H1 (cell line): ENCODE measurements at regions not wholly inside any gene's neighbourhood (a gene's known extent, or its start where the extent isn't known, plus 50 kb on each side); places are given as distances from the start of the nearest gene placed in this dataset.

Source experiments
- CTCF ChIA-PET: fragments of 300-600 bp; sonication (Branson Sonifier 250); formaldehyde crosslinking; loops from one replicate; lab custom pipeline; 2021; ENCODE audit not compliant: partially characterized antibody; lab: Charles Lee
- POLR2A ChIA-PET: fragments of 300-600 bp; sonication (Branson Sonifier 250); formaldehyde crosslinking; loops from one replicate; lab custom pipeline; 2021; ENCODE audit warnings: inconsistent platforms; ENCODE audit not compliant: partially characterized antibody; lab: Charles Lee
- DNase-seq, 2 experiments: peaks; one replicate each; pipeline versions ENCODE4 v3.0.0 to v3.0.0-alpha.2; 2010 to 2022; ENCODE audit warnings: low spot score in 2 of 2, low read depth in 1 of 2, mixed read lengths in 1 of 2
- FAIRE-seq: peaks from 2 replicates; lab custom pipeline; 2011; peaks lifted over from hg19 to GRCh38; lab: Jason Lieb, UNC
- H2AFZ ChIP-seq: 2 replicates; pipeline ENCODE4 v1.8.1; 2012; ENCODE audit warnings: low read length, inconsistent platforms
- H2AK5ac ChIP-seq: 2 replicates; pipeline ENCODE4 v1.6.1; 2013; ENCODE audit warnings: low read depth, low read length
- H2BK120ac ChIP-seq: replicated peaks from 2 replicates; pipeline ENCODE3; 2013; ENCODE audit warnings: low read depth, low read length, inconsistent platforms
- H2BK12ac ChIP-seq: 2 replicates; pipeline ENCODE4 v1.6.1; 2013; ENCODE audit warnings: low read depth, low read length
- H2BK15ac ChIP-seq: 2 replicates; pipeline ENCODE4 v1.6.1; 2013; ENCODE audit warnings: low read length
- H2BK20ac ChIP-seq: 2 replicates; pipeline ENCODE4 v1.6.1; 2013; ENCODE audit warnings: low read length
- H2BK5ac ChIP-seq: 2 replicates; pipeline ENCODE4 v1.6.1; 2013; ENCODE audit warnings: low read depth, low read length
- H3K14ac ChIP-seq: 2 replicates; pipeline ENCODE4 v1.6.1; 2013; ENCODE audit warnings: inconsistent platforms; ENCODE audit not compliant: insufficient read length
- H3K18ac ChIP-seq: 2 replicates; pipeline ENCODE4 v1.6.1; 2013; ENCODE audit warnings: low read length; ENCODE audit errors: extremely low read depth
- H3K23ac ChIP-seq: 2 replicates; pipeline ENCODE4 v1.6.1; 2013; ENCODE audit warnings: inconsistent platforms; ENCODE audit not compliant: insufficient read length
- H3K23me2 ChIP-seq: 2 replicates; pipeline ENCODE4 v1.6.1; 2013; ENCODE audit warnings: low read depth, low read length
- H3K27ac ChIP-seq: 2 replicates; pipeline ENCODE4 v1.6.1; 2011; ENCODE audit warnings: low read depth, low read length, inconsistent platforms
- H3K27me3 ChIP-seq, 4 experiments: replicated peaks in 1 of 4; 1 replicate in 1 of 4; 2 replicates in 3 of 4; pipeline versions ENCODE4 v1.6.1 to v1.8.1; 2011 to 2013; ENCODE audit warnings: low read length in 3 of 4, mild to moderate bottlenecking in 3 of 4, inconsistent platforms in 2 of 4, mixed read lengths in 2 of 4, moderate library complexity in 1 of 4; ENCODE audit not compliant: control insufficient read depth in 3 of 4, insufficient read depth in 3 of 4; ENCODE audit errors: extremely low read depth in 1 of 4
- H3K36me3 ChIP-seq, 4 experiments: 2 replicates each; pipeline versions ENCODE4 v1.6.1 to v1.8.1; 2011 to 2013; ENCODE audit warnings: mild to moderate bottlenecking in 4 of 4, low read length in 3 of 4, moderate library complexity in 2 of 4, control low read depth in 1 of 4, inconsistent platforms in 1 of 4; ENCODE audit not compliant: insufficient read depth in 4 of 4, control insufficient read depth in 2 of 4
- H3K4ac ChIP-seq: replicated peaks from 2 replicates; pipeline ENCODE3; 2013; ENCODE audit warnings: low read length, low read depth, mixed read lengths, inconsistent platforms; ENCODE audit not compliant: insufficient read length
- H3K4me1 ChIP-seq, 4 experiments: replicated peaks in 1 of 4; 1 replicate in 1 of 4; 2 replicates in 3 of 4; pipeline versions ENCODE4 v1.6.1 to v1.8.1; 2011 to 2013; ENCODE audit warnings: low read length in 3 of 4, inconsistent platforms in 2 of 4, mixed read lengths in 1 of 4; ENCODE audit not compliant: insufficient read depth in 4 of 4, control insufficient read depth in 3 of 4
- H3K4me2 ChIP-seq, 2 experiments: 2 replicates each; pipeline versions ENCODE4 v1.6.1 to v1.8.1; 2011 to 2013; ENCODE audit warnings: low read depth in 2 of 2, low read length in 2 of 2, control low read depth in 1 of 2, inconsistent platforms in 1 of 2, mild to moderate bottlenecking in 1 of 2; ENCODE audit not compliant: insufficient read depth in 1 of 2
- H3K4me3 ChIP-seq, 4 experiments: fragments of 200-600, 300-600 bp in 1 of 4; sonication (generic), shearing (Covaris generic), sonication (Bioruptor Twin) in 1 of 4; 2 replicates each; pipeline versions ENCODE4 v1.5.1 to v1.8.1; 2011 to 2016; ENCODE audit warnings: low read length in 4 of 4, low read depth in 3 of 4, control low read depth in 2 of 4, inconsistent platforms in 2 of 4, mild to moderate bottlenecking in 2 of 4, mixed read lengths in 1 of 4, moderate library complexity in 1 of 4; ENCODE audit not compliant: insufficient read depth in 2 of 4; ENCODE audit errors: extremely low read depth in 1 of 4
- H3K56ac ChIP-seq: replicated peaks from 2 replicates; pipeline ENCODE3; 2013; ENCODE audit warnings: low read depth, mild to moderate bottlenecking, mixed read lengths, low read length, inconsistent platforms; ENCODE audit not compliant: insufficient read length
- H3K79me1 ChIP-seq: 2 replicates; pipeline ENCODE4 v1.6.1; 2013; ENCODE audit warnings: low read depth, low read length, control low read depth
- H3K79me2 ChIP-seq, 2 experiments: 2 replicates each; pipeline versions ENCODE4 v1.6.1 to v1.8.1; 2012 to 2013; ENCODE audit warnings: low read length in 2 of 2, mild to moderate bottlenecking in 2 of 2, inconsistent platforms in 1 of 2; ENCODE audit not compliant: insufficient read depth in 2 of 2, control insufficient read depth in 1 of 2
- H3K9ac ChIP-seq, 4 experiments: replicated peaks in 1 of 4; 1 replicate in 1 of 4; 2 replicates in 3 of 4; pipeline versions ENCODE4 v1.6.1 to v1.8.1; 2011 to 2013; ENCODE audit warnings: low read depth in 3 of 4, low read length in 3 of 4, control low read depth in 2 of 4, mild to moderate bottlenecking in 2 of 4, moderate library complexity in 2 of 4, inconsistent platforms in 1 of 4; ENCODE audit errors: extremely low read depth in 1 of 4
- H3K9me3 ChIP-seq, 2 experiments: 2 replicates each; pipeline versions ENCODE4 v1.6.1 to v1.8.1; 2012 to 2013; ENCODE audit warnings: mild to moderate bottlenecking in 2 of 2, moderate library complexity in 2 of 2, control low read depth in 1 of 2, inconsistent platforms in 1 of 2, low read depth in 1 of 2, low read length in 1 of 2, mixed read lengths in 1 of 2; ENCODE audit not compliant: insufficient read depth in 2 of 2
- H4K20me1 ChIP-seq, 2 experiments: replicated peaks in 1 of 2; 2 replicates each; pipeline versions ENCODE3 to v1.8.1; 2011 to 2013; ENCODE audit warnings: inconsistent platforms in 2 of 2, low read length in 2 of 2, mild to moderate bottlenecking in 1 of 2; ENCODE audit not compliant: insufficient read depth in 2 of 2, control insufficient read depth in 1 of 2
- H4K5ac ChIP-seq: 2 replicates; pipeline ENCODE4 v1.6.1; 2013; ENCODE audit warnings: low read length, low read depth, mixed read lengths, inconsistent platforms; ENCODE audit not compliant: insufficient read length
- H4K8ac ChIP-seq: 2 replicates; pipeline ENCODE4 v1.8.0; 2013; ENCODE audit warnings: mild to moderate bottlenecking, moderate library complexity, low read length, inconsistent platforms; ENCODE audit not compliant: insufficient read depth; ENCODE audit errors: extremely low read depth
- H4K91ac ChIP-seq: replicated peaks from 2 replicates; pipeline ENCODE3; 2013; ENCODE audit warnings: low read length, mixed read lengths, inconsistent platforms; ENCODE audit not compliant: insufficient read length
- ATF3 ChIP-seq: IDR thresholded peaks from 2 replicates; pipeline ENCODE4 v1.6.1; 2011; ENCODE audit warnings: low read depth, mild to moderate bottlenecking, low read length; ENCODE audit not compliant: insufficient read depth
- CHD1 ChIP-seq: IDR thresholded peaks from 2 replicates; pipeline ENCODE4 v1.6.1; 2012; ENCODE audit warnings: low read depth, low read length, improper control_type of control experiment
- KDM5A ChIP-seq: fragments of 200-600 bp; IDR thresholded peaks from 2 replicates; pipeline ENCODE4 v1.7.1; 2012; ENCODE audit warnings: mild to moderate bottlenecking, low read length, inconsistent platforms, mixed read lengths
- SAP30 ChIP-seq: fragments of 300-600 bp; sonication (generic); IDR thresholded peaks from 2 replicates; pipeline ENCODE4 v1.7.1; 2012; ENCODE audit warnings: low read length, moderate library complexity, mild to moderate bottlenecking, inconsistent platforms; ENCODE audit not compliant: insufficient read depth, insufficient replicate concordance
- USF2 ChIP-seq: IDR thresholded peaks from 2 replicates; pipeline ENCODE4 v1.6.1; 2011; ENCODE audit warnings: low read length, improper control_type of control experiment
- YY1 ChIP-seq: IDR thresholded peaks from 2 replicates; pipeline ENCODE4 v1.6.1; 2011; ENCODE audit warnings: low read depth, mild to moderate bottlenecking, low read length
- WGBS, 2 experiments: shearing (Covaris generic) in 1 of 2; methylation state at CpG; one replicate each; pipeline versions ENCODE4 v1.1.6 to v1.1.7; 2013 to 2015; ENCODE audit warnings: low lambda C conversion rate in 2 of 2, mixed read lengths in 2 of 2, inconsistent platforms in 1 of 2, low coverage in 1 of 2, missing lambda C conversion rate in 1 of 2; ENCODE audit not compliant: insufficient replicate concordance in 2 of 2, insufficient coverage in 1 of 2, insufficient read length in 1 of 2; ENCODE audit errors: extremely low coverage in 1 of 2, missing lambda C conversion rate in 1 of 2; 5-methylcytosine and 5-hydroxymethylcytosine counted together

- Histone ChIP-seq H3K36me3 (no peaks in the 10 kb centered on the region), H2AK5ac (no peak overlapping the region), H4K20me1 (no peaks in the 10 kb centered on the region), H2BK5ac (no peak overlapping the region), H3K4me2 (no peak overlapping the region), H3K23ac (no peak overlapping the region), H4K5ac (no peak overlapping the region), H2BK15ac (no peak overlapping the region), H3K14ac (no peak overlapping the region), H2BK20ac (no peak overlapping the region), H3K27ac (no peak overlapping the region), H3K23me2 (no peaks in the 10 kb centered on the region), H3K79me2 (no peaks in the 10 kb centered on the region), H4K91ac (no peak overlapping the region), H3K79me1 (no peaks in the 10 kb centered on the region), H3K4me1 (0 out of 7 replicates have a peak, but pooled peaks cover 0 to 2% (median 0%) of the 10 kb centered on the region in 4 experiments), H3K56ac (no peak overlapping the region), H3K4ac (no peak overlapping the region), H3K18ac (no peak overlapping the region), H3K9me3 (peaks cover 0 to 5% of the 10 kb centered on the region in 2 experiments; a peak in 1 of 4 replicates), H3K9ac (no peak overlapping the region), H3K27me3 (no peaks in the 10 kb centered on the region), H4K8ac (no peak overlapping the region), H2AFZ (no peak overlapping the region), H2BK12ac (no peak overlapping the region), H3K4me3 (no peak overlapping the region), H2BK120ac (no peak overlapping the region)
- ChIA-PET POLR2A (no interaction called here), CTCF (no interaction called here)
- no peak for FAIRE-seq
- no peak for DNase-seq
- 83% methylated on average over 1 of the region's 1 CpG; no CpG with 5 or more reads in 1 of the 2 experiments for WGBS, 2 experiments
- TF ChIP-seq SAP30, result no peak
- TF ChIP-seq ATF3, result no peak
- TF ChIP-seq YY1, result no peak
- no peak for TF ChIP-seq USF2
- TF ChIP-seq CHD1, result no peak
- TF ChIP-seq KDM5A, result no peak
Measured at GRCh38 chr21:20591284-20591683, 406.9 kb upstream of the NCAM2 start.
